ENCODE measurements at regions not wholly inside any gene's neighbourhood (a gene's known extent, or its start where the extent isn't known, plus 50 kb on each side); places are given as distances from the start of the nearest gene placed in this dataset.
A peak's percentile ranks its signal among the peaks of the same experiment; 100 is the strongest.
"Not testable (repeated sequence)": the region's sequence is repeated elsewhere in the genome, so short reads cannot be mapped to it uniquely, and the experiment has no call there.

- CTCF ChIA-PET, result interaction anchor here (0.7 to 1.3 kb wide), 5 partner anchors 12 to 73 kb away, joined by 3 to 7 read pairs (median 3); no protein-coding TSS in a partner anchor
- no peaks in the 10 kb centered on the region for H3K9me3 Mint-ChIP-seq
Observed at GRCh38 chr2:88880441-88880953, 189.0 kb downstream of the RPIA start.

GRCh38 chr2:88885275-88885674 lies 193.8 kb downstream of the RPIA start:
- POLR2A ChIA-PET, result no interaction called here
- no peak overlapping the region for H3K27ac Mint-ChIP-seq
- H3K4me1 Mint-ChIP-seq, result no peaks in the 10 kb centered on the region
- CTCF ChIA-PET, result no interaction called here
- no peaks in the 10 kb centered on the region for H3K9me3 Mint-ChIP-seq
- DNase-seq, result no peak
- peaks cover 14% of the 10 kb centered on the region for H3K27me3 Mint-ChIP-seq
- H3K4me3 Mint-ChIP-seq, result no peak overlapping the region
- no peaks in the 10 kb centered on the region for H3K36me3 Mint-ChIP-seq (ENCODE audit: low read depth)

More at GRCh38 chr2:88880441-88880953, 189.0 kb downstream of the RPIA start:
- DNase-seq, result peak; percentile 55
- no peak overlapping the region for H3K27ac Mint-ChIP-seq
- H3K27me3 Mint-ChIP-seq, result peaks cover 11% of the 10 kb centered on the region
- no peaks in the 10 kb centered on the region for H3K4me1 Mint-ChIP-seq
- POLR2A ChIA-PET, result no interaction called here
- no peak overlapping the region for H3K4me3 Mint-ChIP-seq
- H3K36me3 Mint-ChIP-seq (ENCODE audit: low read depth), result no peaks in the 10 kb centered on the region

- Mint-ChIP-seq H3K36me3 (ENCODE audit: low read depth) (no peaks in the 10 kb centered on the region), H3K4me3 (no peak overlapping the region), H3K27me3 (peaks cover 14% of the 10 kb centered on the region), H3K27ac (no peak overlapping the region), H3K4me1 (no peaks in the 10 kb centered on the region), H3K9me3 (no peaks in the 10 kb centered on the region)
- ChIA-PET CTCF (no interaction called here), POLR2A (no interaction called here)
- no peak for DNase-seq
Observed at GRCh38 chr2:88885679-88886416, 194.4 kb downstream of the RPIA start.

- H3K4me1 Mint-ChIP-seq; H3K27ac Mint-ChIP-seq; H3K36me3 Mint-ChIP-seq (ENCODE audit: low read depth): not testable (repeated sequence)
Observed at GRCh38 chr2:88887466-88887865, 196.0 kb downstream of the RPIA start.

GRCh38 chr2:88892207-88892606 lies 200.7 kb downstream of the RPIA start:
- POLR2A ChIA-PET, result no interaction called here

More at GRCh38 chr2:88887466-88887865, 196.0 kb downstream of the RPIA start:
- POLR2A ChIA-PET, DNase-seq, H3K4me3 Mint-ChIP-seq, H3K9me3 Mint-ChIP-seq, CTCF ChIA-PET: not testable (repeated sequence)
- peaks cover 11% of the 10 kb centered on the region for H3K27me3 Mint-ChIP-seq

GRCh38 chr2:88892788-88893187 lies 201.3 kb downstream of the RPIA start:
- no peaks in the 10 kb centered on the region for H3K36me3 Mint-ChIP-seq (ENCODE audit: low read depth)
- DNase-seq, result no peak
- CTCF ChIA-PET, result interaction anchor here (2.0 kb wide), 1 partner anchor 13 kb away, joined by 7 read pairs; no protein-coding TSS in a partner anchor
- H3K9me3 Mint-ChIP-seq, result no peaks in the 10 kb centered on the region
- H3K4me3 Mint-ChIP-seq, result no peak overlapping the region
- no peaks in the 10 kb centered on the region for H3K4me1 Mint-ChIP-seq
- H3K27ac Mint-ChIP-seq, result no peak overlapping the region
- H3K27me3 Mint-ChIP-seq, result peaks cover 4% of the 10 kb centered on the region
- POLR2A ChIA-PET, result no interaction called here

More at GRCh38 chr2:88892207-88892606, 200.7 kb downstream of the RPIA start:
- no peaks in the 10 kb centered on the region for H3K4me1 Mint-ChIP-seq
- peaks cover 7% of the 10 kb centered on the region for H3K27me3 Mint-ChIP-seq
- no peaks in the 10 kb centered on the region for H3K36me3 Mint-ChIP-seq (ENCODE audit: low read depth)
- no peaks in the 10 kb centered on the region for H3K9me3 Mint-ChIP-seq
- no peak for DNase-seq
- H3K4me3 Mint-ChIP-seq, result no peak overlapping the region
- no peak overlapping the region for H3K27ac Mint-ChIP-seq
- CTCF ChIA-PET, result interaction anchor here (2.0 kb wide), 1 partner anchor 12 kb away, joined by 7 read pairs; no protein-coding TSS in a partner anchor

GRCh38 chr2:88896971-88897370 lies 205.5 kb downstream of the RPIA start:
- no peaks in the 10 kb centered on the region for H3K9me3 Mint-ChIP-seq
- no peaks in the 10 kb centered on the region for H3K4me1 Mint-ChIP-seq
- CTCF ChIA-PET, result no interaction called here
- no peaks in the 10 kb centered on the region for H3K36me3 Mint-ChIP-seq (ENCODE audit: low read depth)
- no peak overlapping the region for H3K27ac Mint-ChIP-seq
- H3K27me3 Mint-ChIP-seq, result peaks cover 15% of the 10 kb centered on the region
- DNase-seq, result no peak
- POLR2A ChIA-PET, result no interaction called here
- no peak overlapping the region for H3K4me3 Mint-ChIP-seq

- H3K4me1 Mint-ChIP-seq, result no peaks in the 10 kb centered on the region
- ChIA-PET CTCF (no interaction called here), POLR2A (no interaction called here)
- H3K4me3 Mint-ChIP-seq, result no peak overlapping the region
- H3K36me3 Mint-ChIP-seq (ENCODE audit: low read depth), result no peaks in the 10 kb centered on the region
- DNase-seq, result no peak
- H3K27ac Mint-ChIP-seq, result no peak overlapping the region
- H3K9me3 Mint-ChIP-seq, result no peaks in the 10 kb centered on the region
- peaks cover 15% of the 10 kb centered on the region for H3K27me3 Mint-ChIP-seq
Observed at GRCh38 chr2:88897715-88898114, 206.2 kb downstream of the RPIA start.

- DNase-seq, result peak; percentile 14
- Mint-ChIP-seq H3K36me3 (ENCODE audit: low read depth) (no peaks in the 10 kb centered on the region), H3K9me3 (no peaks in the 10 kb centered on the region), H3K27ac (no peak overlapping the region), H3K27me3 (peaks cover 14% of the 10 kb centered on the region), H3K4me1 (no peaks in the 10 kb centered on the region), H3K4me3 (no peak overlapping the region)
- CTCF ChIA-PET, result no interaction called here
- POLR2A ChIA-PET, result no interaction called here
Observed at GRCh38 chr2:88903749-88904353, 212.4 kb downstream of the RPIA start.

GRCh38 chr2:88913280-88913679 lies 221.8 kb downstream of the RPIA start:
- Mint-ChIP-seq H3K27me3 (peaks cover 15% of the 10 kb centered on the region), H3K4me3 (no peak overlapping the region), H3K4me1 (no peaks in the 10 kb centered on the region), H3K36me3 (ENCODE audit: low read depth) (no peaks in the 10 kb centered on the region), H3K27ac (no peak overlapping the region), H3K9me3 (no peaks in the 10 kb centered on the region)
- CTCF ChIA-PET, result no interaction called here
- no peak for DNase-seq
- POLR2A ChIA-PET, result no interaction called here

- ChIA-PET POLR2A (no interaction called here), CTCF (no interaction called here)
- peak; percentile 18 for DNase-seq
- peaks cover 22% of the 10 kb centered on the region for H3K27me3 Mint-ChIP-seq
- no peak overlapping the region for H3K27ac Mint-ChIP-seq
- H3K36me3 Mint-ChIP-seq (ENCODE audit: low read depth), result no peaks in the 10 kb centered on the region
- H3K4me1 Mint-ChIP-seq, result no peaks in the 10 kb centered on the region
- no peaks in the 10 kb centered on the region for H3K9me3 Mint-ChIP-seq
- H3K4me3 Mint-ChIP-seq, result no peak overlapping the region
Observed at GRCh38 chr2:88919087-88919738, 227.7 kb downstream of the RPIA start.

GRCh38 chr2:88920399-88920798 lies 228.9 kb downstream of the RPIA start:
- DNase-seq; H3K27ac Mint-ChIP-seq; H3K4me3 Mint-ChIP-seq; CTCF ChIA-PET; H3K9me3 Mint-ChIP-seq; POLR2A ChIA-PET; H3K36me3 Mint-ChIP-seq (ENCODE audit: low read depth); H3K4me1 Mint-ChIP-seq: not testable (repeated sequence)
- peaks cover 23% of the 10 kb centered on the region for H3K27me3 Mint-ChIP-seq

GRCh38 chr2:88924533-88924932 lies 233.1 kb downstream of the RPIA start:
- H3K9me3 Mint-ChIP-seq, result no peaks in the 10 kb centered on the region
- POLR2A ChIA-PET, result no interaction called here
- DNase-seq, result no peak
- H3K4me1 Mint-ChIP-seq, result no peaks in the 10 kb centered on the region
- CTCF ChIA-PET, result interaction anchor here (0.6 kb wide), 1 partner anchor 92 kb away, joined by 4 read pairs; no protein-coding TSS in a partner anchor
- no peak overlapping the region for H3K4me3 Mint-ChIP-seq
- H3K27ac Mint-ChIP-seq, result no peak overlapping the region
- peaks cover 15% of the 10 kb centered on the region for H3K27me3 Mint-ChIP-seq
- H3K36me3 Mint-ChIP-seq (ENCODE audit: low read depth), result no peaks in the 10 kb centered on the region

All from activated CD4-positive, alpha-beta T cell treated with anti-CD3 and anti-CD28 coated beads, Interleukin-2, amount 10 ng/mL, durations not matched to agents 7 days and 5 days (primary cell).